ENCODE measurements at regions not wholly inside any gene's neighbourhood (a gene's known extent, or its start where the extent isn't known, plus 50 kb on each side); places are given as distances from the start of the nearest gene placed in this dataset.

DNA sequence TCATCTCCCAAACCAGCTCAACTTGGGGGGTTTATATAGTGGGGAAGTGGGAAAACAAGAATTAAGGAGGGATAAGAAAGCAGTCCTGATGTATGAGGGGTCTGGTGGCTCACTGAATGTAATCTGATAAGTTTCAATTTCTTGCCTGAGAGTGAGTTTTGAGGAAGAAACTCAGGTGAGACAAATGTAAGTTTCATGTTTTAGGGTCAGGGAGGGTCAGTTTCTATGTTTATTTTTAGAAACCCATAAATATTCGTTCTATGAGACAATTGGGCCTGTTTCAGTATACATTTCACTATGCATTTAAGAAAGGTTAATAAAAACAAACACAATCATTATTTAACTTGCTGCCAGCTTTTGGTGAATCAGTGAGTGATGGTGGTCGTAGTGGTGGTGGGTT, 128.0 kb upstream of the MBL2 start:
- TF ChIP-seq CTCF (IDR thresholded peaks at IDR 0.05): no peak
- Histone ChIP-seq H3K4me3 (no peak overlapping the region), H3K9me3 (no peaks in the 10 kb centered on the region), H3K27ac (no peak overlapping the region), H3K27me3 (no peaks in the 10 kb centered on the region), H3K36me3 (no peaks in the 10 kb centered on the region), H3K4me1 (no peaks in the 10 kb centered on the region)
- DNase-seq (ENCODE audit: low spot score): no peak

- Histone ChIP-seq H3K9me3 (no peaks in the 10 kb centered on the region), H3K4me1 (no peaks in the 10 kb centered on the region), H3K36me3 (no peaks in the 10 kb centered on the region), H3K4me3 (no peak overlapping the region), H3K27ac (no peak overlapping the region), H3K27me3 (no peaks in the 10 kb centered on the region)
- DNase-seq (ENCODE audit: low spot score): no peak
- no peak for TF ChIP-seq CTCF (IDR thresholded peaks at IDR 0.05)
These were observed 124.6 kb upstream of the MBL2 start for GRCh38 chr10:52897162-52897561.

- Histone ChIP-seq H3K4me3 (no peak overlapping the region), H3K36me3 (no peaks in the 10 kb centered on the region), H3K27me3 (no peaks in the 10 kb centered on the region), H3K9me3 (no peaks in the 10 kb centered on the region), H3K4me1 (no peaks in the 10 kb centered on the region), H3K27ac (no peak overlapping the region)
- no peak for TF ChIP-seq CTCF (IDR thresholded peaks at IDR 0.05)
- DNase-seq (ENCODE audit: low spot score): no peak
These were observed 122.5 kb upstream of the MBL2 start for GRCh38 chr10:52895059-52895458.

DNA sequence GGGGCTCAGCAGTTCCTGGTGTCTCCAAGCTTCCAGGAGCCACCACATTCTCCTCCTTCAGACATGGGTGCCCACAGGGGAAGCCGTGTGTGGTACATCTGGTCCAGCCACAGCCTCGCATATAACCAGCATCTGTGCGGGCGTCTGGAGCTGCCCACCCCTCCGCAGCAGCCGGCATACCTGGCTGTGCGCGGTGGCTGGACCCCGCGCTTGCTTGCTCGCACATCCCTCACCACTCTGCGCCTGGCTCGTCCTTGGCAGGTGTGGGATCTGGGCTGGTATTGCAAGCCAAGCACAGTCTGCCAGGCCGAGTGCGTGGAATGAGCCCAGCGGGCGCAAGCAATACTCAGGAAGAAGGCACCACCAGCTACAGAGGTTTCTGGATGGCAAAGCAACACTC, 117.7 kb upstream of the MBL2 start:
- Histone ChIP-seq H3K36me3 (no peaks in the 10 kb centered on the region), H3K27ac (no peak overlapping the region), H3K27me3 (no peaks in the 10 kb centered on the region), H3K4me3 (no peak overlapping the region), H3K4me1 (no peaks in the 10 kb centered on the region), H3K9me3 (no peaks in the 10 kb centered on the region)
- TF ChIP-seq CTCF (IDR thresholded peaks at IDR 0.05): no peak
- no peak for DNase-seq (ENCODE audit: low spot score)

DNA sequence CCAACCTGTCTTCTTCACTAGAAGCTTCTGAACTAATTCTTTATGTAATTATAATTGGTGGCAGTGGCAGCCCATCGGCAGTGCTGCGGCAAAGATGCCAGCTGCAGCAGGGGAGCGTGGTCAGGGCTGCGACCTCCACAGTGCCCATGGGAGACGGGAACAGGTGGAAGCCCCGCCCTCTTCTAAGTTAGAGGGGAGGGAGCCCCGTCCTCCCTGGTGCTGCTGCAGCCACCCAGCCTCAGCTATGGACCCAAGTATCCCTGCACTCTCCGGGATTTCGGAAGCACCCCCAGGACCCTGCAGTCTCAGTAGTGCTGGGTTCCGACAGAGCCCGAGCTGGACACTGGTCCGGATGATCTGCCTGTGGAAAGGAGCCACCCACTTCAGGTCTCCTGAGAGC, 117.0 kb upstream of the MBL2 start:
- no peaks in the 10 kb centered on the region for H3K4me1 ChIP-seq
- no peaks in the 10 kb centered on the region for H3K27me3 ChIP-seq
- H3K4me3 ChIP-seq: no peak overlapping the region
- no peak for DNase-seq (ENCODE audit: low spot score)
- no peak overlapping the region for H3K27ac ChIP-seq
- no peaks in the 10 kb centered on the region for H3K36me3 ChIP-seq
- TF ChIP-seq CTCF (IDR thresholded peaks at IDR 0.05): no peak
- H3K9me3 ChIP-seq: no peaks in the 10 kb centered on the region

GRCh38 chr10:52883996-52884871, 111.7 kb upstream of the MBL2 start:
- no peaks in the 10 kb centered on the region for H3K27me3 ChIP-seq
- H3K9me3 ChIP-seq: no peaks in the 10 kb centered on the region
- TF ChIP-seq CTCF (IDR thresholded peaks at IDR 0.05): peak; percentile 52 to 79
- H3K27ac ChIP-seq: no peak overlapping the region
- peaks cover 0 to 5% of the 10 kb centered on the region in 2 donors for H3K4me1 ChIP-seq
- DNase-seq (ENCODE audit: low spot score): no peak
- no peak overlapping the region for H3K4me3 ChIP-seq
- H3K36me3 ChIP-seq: no peaks in the 10 kb centered on the region

Measured in right atrium auricular region (tissue), 2 donors.